Right ventricle myocardium inferior (tissue), 1 donor: ENCODE measurements at regions not wholly inside any gene's neighbourhood (a gene's known extent, or its start where the extent isn't known, plus 50 kb on each side); places are given as distances from the start of the nearest gene placed in this dataset.
"Not testable (repeated sequence)": the region's sequence is repeated elsewhere in the genome, so short reads cannot be mapped to it uniquely, and the experiment has no call there.

Experiments
- ATAC-seq: fragments of 200-7000 bp; cut with Tn5 transposase; one replicate; pipeline ENCODE4 v1.9.1; 2020; ENCODE audit warnings: mild to moderate bottlenecking, moderate library complexity
- DNase-seq: peaks from one replicate; pipeline ENCODE4 v3.0.0; 2021; ENCODE audit errors: missing footprints
- intact Hi-C: fragments of 100-400 bp; cut with DNase I; formaldehyde crosslinking; loops from one replicate; pipeline ENCODE4 v1.11.0; 2022
- donor health status: DM: no; HTN: yes; CAD: no; lungs with severe emphysema.

GRCh38 chr11:34830648-34831047, 85.5 kb downstream of the APIP start:
- intact Hi-C loops = no loop called here
- DNase-seq (no peak), ATAC-seq (peak; percentile 68)

GRCh38 chr11:34830035-34830434, 86.1 kb downstream of the APIP start:
- intact Hi-C loops = no loop called here
- no peak for DNase-seq
- ATAC-seq = no peak

GRCh38 chr11:34827228-34827627, 89.0 kb downstream of the APIP start:
- no peak for DNase-seq
- intact Hi-C loops = no loop called here
- no peak for ATAC-seq

- DNase-seq (no peak), ATAC-seq (no peak)
- intact Hi-C loops = no loop called here
Observed at GRCh38 chr11:34826384-34826726, 89.8 kb downstream of the APIP start.

- DNase-seq (no peak), ATAC-seq (no peak)
- intact Hi-C loops = no loop called here
Observed at GRCh38 chr11:34825670-34826383, 90.4 kb downstream of the APIP start.

GRCh38 chr11:34825315-34825669, 90.9 kb downstream of the APIP start:
- ATAC-seq (no peak), DNase-seq (no peak)
- intact Hi-C loops = no loop called here

DNA sequence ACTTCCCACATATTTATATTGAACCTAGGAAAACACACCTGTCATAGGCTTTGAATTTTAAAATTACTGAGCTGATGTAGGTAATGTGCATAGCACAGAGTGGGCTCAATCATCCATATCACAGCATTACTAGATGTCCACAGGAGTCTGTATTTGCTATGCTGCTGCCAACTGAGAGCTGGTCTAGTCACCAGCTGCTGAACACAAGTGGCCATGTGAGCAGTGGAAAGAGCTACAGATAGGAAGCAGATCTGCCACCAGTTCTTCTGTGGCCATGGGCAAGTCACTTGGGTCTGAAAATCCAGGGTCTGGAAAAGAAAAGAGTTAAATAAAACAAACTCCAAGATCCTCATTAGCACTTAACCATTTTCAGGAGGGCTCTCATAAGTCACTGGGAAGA, 91.8 kb downstream of the APIP start:
- DNase-seq = no peak
- no peak for ATAC-seq
- intact Hi-C loops = no loop called here

DNA sequence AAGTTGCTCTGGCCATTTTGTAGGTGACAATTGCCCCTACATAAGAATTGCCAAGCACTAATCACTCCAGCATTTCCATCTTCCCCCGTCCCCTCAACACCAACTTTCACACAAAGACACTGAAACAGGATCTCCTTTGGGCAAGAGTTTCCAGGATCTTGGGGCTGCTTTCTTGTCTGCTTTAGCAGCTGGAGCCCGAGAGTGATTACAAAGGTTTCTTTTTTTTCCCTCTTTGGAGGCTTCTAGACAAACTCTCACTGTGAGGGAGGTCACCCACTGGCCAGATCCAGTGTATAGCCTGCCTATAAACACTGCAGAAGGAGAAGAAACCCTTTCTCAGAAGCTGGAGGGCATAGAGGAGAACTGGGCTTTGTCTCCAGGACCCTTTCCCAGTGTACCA, 92.5 kb downstream of the APIP start:
- DNase-seq (no peak), ATAC-seq (peak; percentile 43)
- intact Hi-C loops = no loop called here

DNA sequence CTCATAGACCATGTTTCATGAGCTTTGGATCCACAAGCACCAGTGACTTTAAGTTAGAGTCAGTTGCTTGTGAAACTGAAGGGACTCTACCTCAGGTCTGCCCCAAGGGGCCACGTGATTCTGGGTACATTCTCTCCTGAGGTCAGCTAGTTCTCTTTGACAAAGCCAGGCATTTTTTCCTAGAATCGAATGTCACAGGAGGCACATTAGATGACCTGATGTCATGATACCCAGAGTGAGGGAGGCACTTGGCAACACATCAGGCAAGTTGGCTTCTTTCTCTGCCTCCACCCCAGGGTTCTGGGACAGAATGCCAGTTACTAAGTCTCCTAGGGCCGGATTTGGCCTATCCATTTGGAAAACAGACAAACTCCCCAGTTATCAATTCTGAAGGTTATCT, 93.0 kb downstream of the APIP start:
- peak; percentile 40 for ATAC-seq
- DNase-seq = no peak
- intact Hi-C loops = no loop called here

DNA sequence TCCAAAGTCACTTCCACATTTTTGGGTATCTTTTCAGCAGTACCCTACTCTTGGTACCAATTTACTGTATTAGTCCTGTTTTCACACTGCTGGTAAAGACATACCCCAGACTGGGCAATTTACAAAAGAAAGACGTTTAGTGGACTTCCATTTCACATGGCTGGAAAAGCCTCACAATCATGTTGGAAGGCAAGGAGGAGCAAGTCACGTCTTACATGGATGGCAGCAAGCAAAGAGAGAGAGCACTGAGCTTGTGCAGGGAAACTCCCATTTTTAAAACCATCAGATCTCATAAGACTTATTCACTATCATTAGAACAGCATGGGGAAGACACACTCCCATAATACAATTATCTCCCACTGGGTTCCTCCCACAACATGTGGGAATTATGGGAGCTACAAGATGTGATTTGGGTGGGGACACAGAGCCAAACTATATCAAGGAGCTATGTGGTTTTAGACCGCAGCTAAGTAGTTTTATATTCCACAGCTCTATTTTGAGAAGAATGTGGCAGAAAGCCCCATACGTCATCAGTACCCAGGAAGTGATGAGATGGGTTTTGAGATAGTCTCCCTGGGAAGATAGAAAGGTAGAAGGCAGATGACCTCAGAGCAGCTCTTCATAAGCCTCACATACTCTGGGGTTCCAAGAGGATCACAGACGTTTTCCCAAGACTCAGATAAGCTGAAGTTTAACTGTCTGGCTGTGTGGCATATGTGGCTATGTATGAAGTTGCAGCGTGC, 96.3 kb downstream of the APIP start:
- intact Hi-C loops = no loop called here
- ATAC-seq = no peak
- DNase-seq = no peak

DNA sequence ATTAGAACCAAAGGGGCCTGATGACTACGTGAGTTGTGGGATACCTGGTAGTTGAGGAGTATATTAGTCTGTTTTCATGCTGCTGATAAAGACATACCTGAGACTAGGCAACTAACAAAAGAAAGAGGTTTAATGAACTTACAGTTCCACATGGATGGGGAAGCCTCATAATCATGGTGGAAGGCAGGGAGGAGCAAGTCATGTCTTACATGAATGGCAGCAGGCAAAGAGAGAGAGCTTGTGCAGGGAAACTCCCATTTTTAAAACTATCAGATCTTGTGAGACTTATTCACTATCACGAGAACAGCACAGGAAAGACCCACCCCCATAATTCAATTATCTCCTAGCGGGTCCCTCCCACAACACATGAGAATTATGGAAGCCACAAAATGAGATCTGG, 98.4 kb downstream of the APIP start:
- intact Hi-C loops, ATAC-seq, DNase-seq: not testable (repeated sequence)

DNA sequence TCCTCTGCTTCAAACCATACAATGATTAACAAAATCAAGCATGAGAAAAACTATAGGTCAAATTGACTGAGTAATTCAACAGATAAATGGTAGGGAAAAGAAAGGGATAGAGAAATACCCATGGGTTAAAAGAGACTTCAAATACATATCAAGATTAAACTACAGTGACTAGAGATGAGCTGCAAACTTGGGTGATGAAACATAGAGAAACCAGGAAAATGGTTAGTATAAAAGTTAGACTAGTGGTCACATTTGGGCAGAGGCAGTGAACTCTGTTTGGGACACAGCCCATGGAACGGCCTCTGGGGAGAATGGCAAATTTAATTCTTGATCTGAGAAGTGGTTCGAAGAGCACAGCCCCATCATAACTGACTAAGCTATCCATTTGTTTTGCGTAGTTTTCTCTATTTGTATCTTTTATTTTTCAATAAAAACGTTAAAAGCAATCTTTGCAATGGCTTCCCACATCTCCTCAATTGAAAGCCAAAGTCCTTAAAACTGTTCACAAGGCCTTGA, 99.4 kb downstream of the APIP start:
- DNase-seq (no peak), ATAC-seq (no peak)
- intact Hi-C loops = no loop called here

- DNase-seq (no peak), ATAC-seq (no peak)
- intact Hi-C loops = no loop called here
Observed at GRCh38 chr11:34812905-34813576, 103.1 kb downstream of the APIP start.

DNA sequence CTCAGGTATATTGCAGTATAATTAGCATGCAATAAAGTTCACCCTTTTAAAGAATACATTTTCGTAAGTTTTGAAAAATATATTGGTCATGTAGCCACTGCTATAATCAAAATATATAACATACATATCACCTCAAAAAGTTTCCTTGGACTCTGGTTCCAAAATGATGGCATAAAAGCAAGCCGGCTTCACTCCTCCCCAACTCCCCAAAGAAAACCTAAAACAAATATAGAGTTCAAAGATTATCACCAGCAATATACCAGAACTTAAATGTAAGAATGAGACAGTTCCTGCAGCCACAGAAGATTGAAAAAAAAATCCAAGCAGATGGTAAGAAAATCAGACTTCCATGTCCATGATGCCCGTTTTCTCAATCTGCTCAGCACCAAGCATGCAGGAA, 104.3 kb downstream of the APIP start:
- DNase-seq = no peak
- ATAC-seq = no peak
- intact Hi-C loops = no loop called here

- DNase-seq (no peak), ATAC-seq (no peak)
- intact Hi-C loops = no loop called here
Observed at GRCh38 chr11:34810107-34810562, 106.0 kb downstream of the APIP start.

DNA sequence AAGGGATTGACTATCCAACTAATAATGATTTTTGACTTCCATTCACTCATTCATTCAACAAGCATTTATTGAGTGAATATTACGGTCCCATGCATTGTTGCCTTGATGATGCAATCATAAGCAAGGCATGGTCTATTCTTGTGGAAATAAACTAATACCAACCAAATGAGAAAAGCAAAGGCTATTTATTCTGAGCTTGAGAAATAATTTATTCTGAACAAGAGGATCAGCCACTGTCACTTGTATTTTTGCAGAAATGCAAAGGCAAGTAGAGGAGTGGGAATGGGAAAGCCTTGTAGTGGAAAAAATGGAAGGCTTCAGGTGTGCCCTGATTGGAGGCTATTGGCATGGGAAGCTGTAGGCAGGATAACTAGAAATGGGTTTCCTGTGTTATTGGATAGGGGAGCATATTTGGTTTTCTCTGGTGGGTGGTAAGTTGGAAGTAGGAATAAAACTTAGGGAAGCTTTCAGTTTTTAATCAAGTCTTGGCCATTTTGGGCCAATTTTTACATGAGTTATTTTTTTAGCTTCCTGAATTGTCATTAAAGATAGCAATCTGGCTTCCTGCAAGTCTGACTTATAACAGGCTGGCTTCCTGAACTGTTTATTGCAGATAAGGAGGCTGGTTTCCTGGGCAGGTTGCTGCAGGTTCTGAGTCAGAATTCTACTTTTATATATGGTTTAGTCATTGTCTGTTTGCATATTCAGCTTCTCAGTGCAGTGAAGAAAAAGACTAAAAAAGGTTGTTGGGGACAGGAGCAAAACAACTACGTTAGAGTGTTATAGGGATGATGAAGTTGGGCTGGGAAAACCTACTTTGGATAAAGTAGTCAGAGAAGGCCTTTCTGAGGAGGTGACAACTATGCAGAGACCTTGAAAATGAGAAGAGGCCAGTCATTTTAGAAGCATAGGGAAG, 106.7 kb downstream of the APIP start:
- no peak for ATAC-seq
- intact Hi-C loops = no loop called here
- no peak for DNase-seq

GRCh38 chr11:34806875-34807274, 109.3 kb downstream of the APIP start:
- no peak for DNase-seq
- intact Hi-C loops = no loop called here
- no peak for ATAC-seq

GRCh38 chr11:34805937-34806336, 110.2 kb downstream of the APIP start:
- ATAC-seq (no peak), DNase-seq (no peak)
- intact Hi-C loops = no loop called here

GRCh38 chr11:34799848-34800247, 116.3 kb downstream of the APIP start:
- intact Hi-C loops = no loop called here
- no peak for ATAC-seq

More at GRCh38 chr11:34799848-34800247, 116.3 kb downstream of the APIP start:
- DNase-seq = no peak
